Stimulated activated CD4-positive, alpha-beta T cell treated with anti-CD3 and anti-CD28 coated beads, TNF-alpha, amount 100 ng/mL, for 1 hour (primary cell): ENCODE measurements at regions not wholly inside any gene's neighbourhood (a gene's known extent, or its start where the extent isn't known, plus 50 kb on each side); places are given as distances from the start of the nearest gene placed in this dataset.
A peak's percentile ranks its signal among the peaks of the same experiment; 100 is the strongest.
"Not testable (repeated sequence)": the region's sequence is repeated elsewhere in the genome, so short reads cannot be mapped to it uniquely, and the experiment has no call there.

ENCODE experiments used
- DNase-seq, 3 donors: peaks; one replicate each; pipeline ENCODE4 v3.0.0-alpha.2; 2020; ENCODE audit warnings: low read depth in 3 of 3, low spot score in 1 of 3

GRCh38 chr12:4822572-4822971 is 87.1 kb upstream of the KCNA1 start:
- DNase-seq = no peak

GRCh38 chr12:4824380-4824779 is 85.3 kb upstream of the KCNA1 start:
- DNase-seq = no peak

- no peak for DNase-seq
Observed at GRCh38 chr12:4825011-4825858, 84.5 kb upstream of the KCNA1 start.

GRCh38 chr12:4826909-4827308 is 82.8 kb upstream of the KCNA1 start:
- no peak for DNase-seq

GRCh38 chr12:4828176-4828575 is 81.5 kb upstream of the KCNA1 start:
- no peak for DNase-seq

GRCh38 chr12:4829161-4829792 is 80.4 kb upstream of the KCNA1 start:
- no peak for DNase-seq

GRCh38 chr12:4829793-4830162 is 79.9 kb upstream of the KCNA1 start:
- no peak for DNase-seq

- no peak for DNase-seq
Observed at GRCh38 chr12:4830556-4831210, 79.0 kb upstream of the KCNA1 start.

- no peak for DNase-seq
Observed at GRCh38 chr12:4833053-4833452, 76.7 kb upstream of the KCNA1 start.

- DNase-seq = no peak
Observed at GRCh38 chr12:4833524-4833923, 76.2 kb upstream of the KCNA1 start.

GRCh38 chr12:4842401-4842800 is 67.3 kb upstream of the KCNA1 start:
- DNase-seq = not testable (repeated sequence)

GRCh38 chr12:4843907-4844306 is 65.8 kb upstream of the KCNA1 start:
- DNase-seq = no peak

GRCh38 chr12:4847713-4848112 is 62.0 kb upstream of the KCNA1 start:
- no peak for DNase-seq

GRCh38 chr12:4849115-4849541 is 60.6 kb upstream of the KCNA1 start:
- DNase-seq = no peak

GRCh38 chr12:4849795-4850345 is 59.8 kb upstream of the KCNA1 start:
- no peak for DNase-seq

- DNase-seq = no peak
Observed at GRCh38 chr12:4850857-4851380, 58.8 kb upstream of the KCNA1 start.

- no peak for DNase-seq
Observed at GRCh38 chr12:4852308-4852707, 57.4 kb upstream of the KCNA1 start.

GRCh38 chr12:4852911-4853310 is 56.8 kb upstream of the KCNA1 start:
- no peak for DNase-seq

- peak in 1 of 3 donors; percentile 13 for DNase-seq
Observed at GRCh38 chr12:4855121-4855924, 54.4 kb upstream of the KCNA1 start.

- DNase-seq = no peak
Observed at GRCh38 chr12:4856596-4856995, 53.1 kb upstream of the KCNA1 start.
